ENCODE measurements at regions not wholly inside any gene's neighbourhood (a gene's known extent, or its start where the extent isn't known, plus 50 kb on each side); places are given as distances from the start of the nearest gene placed in this dataset.
A peak's percentile ranks its signal among the peaks of the same experiment; 100 is the strongest.

DNA sequence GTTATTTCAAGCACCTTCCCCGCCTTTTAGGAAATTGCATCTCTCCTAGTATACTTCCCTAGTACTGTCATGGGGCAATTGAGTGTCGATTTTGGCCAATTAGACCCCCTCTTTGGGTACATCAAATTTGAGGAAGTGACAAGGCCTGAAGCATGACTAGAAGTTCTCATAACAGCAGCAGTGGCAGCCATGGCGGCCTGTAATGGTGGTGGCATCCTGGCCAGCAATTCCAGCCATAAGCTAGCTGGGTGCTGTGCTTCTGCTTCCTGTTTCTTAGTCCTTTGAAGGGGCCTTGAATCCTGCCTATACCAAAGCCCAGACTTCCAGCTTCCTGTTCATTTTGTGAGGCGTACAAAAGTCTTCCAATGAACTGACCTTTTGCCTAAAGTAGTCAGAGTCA is 523.1 kb downstream of the PLCL1 start:
- Mint-ChIP-seq H3K27me3 (peaks cover 17 to 44% (median 31%) of the 10 kb centered on the region in 5 donors), H3K36me3 (no peaks in the 10 kb centered on the region), H3K27ac (no peak overlapping the region), H3K4me1 (peaks cover 2 to 27% (median 18%) of the 10 kb centered on the region in 4 donors), H3K9me3 (no peaks in the 10 kb centered on the region), H3K4me3 (no peak overlapping the region)
- no peak for DNase-seq
- POLR2A ChIA-PET: no interaction called here
- ATAC-seq: no peak

DNA sequence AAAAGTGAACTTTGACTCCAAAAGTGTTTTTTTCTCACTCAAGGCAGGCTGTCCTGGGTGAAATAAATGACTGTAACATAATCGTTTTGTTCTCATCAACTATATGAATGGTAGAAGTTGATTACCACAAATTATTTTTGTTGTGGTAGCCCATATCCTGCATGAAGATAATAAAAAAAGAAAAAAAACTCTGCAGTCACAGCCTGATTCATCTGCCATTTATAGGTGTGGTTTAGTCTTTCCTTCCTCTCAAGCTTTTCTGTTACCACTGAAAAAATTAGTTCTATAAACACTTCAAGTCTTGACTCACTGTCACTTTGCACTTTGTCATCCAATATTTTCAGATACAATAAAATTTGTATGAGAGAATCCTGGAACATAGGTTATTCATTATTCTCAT is 522.0 kb downstream of the PLCL1 start:
- Mint-ChIP-seq H3K36me3 (no peaks in the 10 kb centered on the region), H3K4me1 (peaks cover 2 to 27% (median 18%) of the 10 kb centered on the region in 4 donors), H3K27me3 (peaks cover 16 to 44% (median 34%) of the 10 kb centered on the region in 5 donors), H3K27ac (no peak overlapping the region), H3K4me3 (peak overlapping the region in 4 of 10 donors; percentile 11 to 44 (median 38)), H3K9me3 (no peaks in the 10 kb centered on the region)
- peak in 3 of 10 donors; percentile 59 to 73 (median 69) for DNase-seq
- ATAC-seq: peak; percentile 91 to 96
- POLR2A ChIA-PET: no interaction called here

DNA sequence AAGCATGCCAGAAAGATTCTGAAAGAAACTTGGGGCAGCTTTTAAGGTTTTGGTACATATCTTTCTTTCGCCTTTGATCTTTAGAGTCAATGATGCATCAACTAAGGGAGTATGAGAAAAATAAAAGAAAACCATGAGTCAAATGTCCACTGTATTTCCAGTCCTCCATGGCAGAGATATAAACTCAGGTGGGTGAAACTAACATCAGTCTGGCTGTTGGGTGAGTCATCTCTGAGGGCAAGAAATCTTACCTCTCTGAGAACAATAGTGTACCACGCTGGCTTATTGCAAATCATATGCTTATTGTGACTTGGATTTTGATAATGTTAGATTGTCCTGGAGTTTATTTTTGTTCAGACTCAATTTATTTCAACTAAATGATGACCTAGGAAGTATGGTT is 521.0 kb downstream of the PLCL1 start:
- peaks cover 2 to 27% (median 18%) of the 10 kb centered on the region in 4 donors for H3K4me1 Mint-ChIP-seq
- no peaks in the 10 kb centered on the region for H3K9me3 Mint-ChIP-seq
- POLR2A ChIA-PET: no interaction called here
- ATAC-seq (no peak), DNase-seq (no peak)
- H3K4me3 Mint-ChIP-seq: no peak overlapping the region
- no peak overlapping the region for H3K27ac Mint-ChIP-seq
- peaks cover 22 to 49% (median 36%) of the 10 kb centered on the region in 5 donors for H3K27me3 Mint-ChIP-seq
- H3K36me3 Mint-ChIP-seq: no peaks in the 10 kb centered on the region

DNA sequence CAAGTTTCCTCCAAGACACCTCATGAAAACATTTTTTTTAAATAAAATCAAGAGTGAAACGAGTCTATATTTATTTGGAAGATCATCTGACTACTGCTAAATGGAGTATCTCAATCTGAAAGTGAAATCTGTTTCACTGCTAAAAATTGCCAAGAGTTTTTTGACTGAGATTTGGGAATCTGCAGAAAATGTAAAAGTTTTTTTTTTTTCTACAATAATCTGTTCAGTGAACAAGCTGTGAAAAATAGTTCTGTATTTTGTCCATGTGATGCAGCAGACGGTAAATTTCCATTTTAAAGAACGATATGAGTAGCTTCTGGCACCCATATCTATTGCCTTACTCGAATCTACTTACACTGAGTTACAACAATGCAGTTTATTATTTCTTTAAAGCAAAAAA is 519.7 kb downstream of the PLCL1 start:
- no peak for ATAC-seq

DNA sequence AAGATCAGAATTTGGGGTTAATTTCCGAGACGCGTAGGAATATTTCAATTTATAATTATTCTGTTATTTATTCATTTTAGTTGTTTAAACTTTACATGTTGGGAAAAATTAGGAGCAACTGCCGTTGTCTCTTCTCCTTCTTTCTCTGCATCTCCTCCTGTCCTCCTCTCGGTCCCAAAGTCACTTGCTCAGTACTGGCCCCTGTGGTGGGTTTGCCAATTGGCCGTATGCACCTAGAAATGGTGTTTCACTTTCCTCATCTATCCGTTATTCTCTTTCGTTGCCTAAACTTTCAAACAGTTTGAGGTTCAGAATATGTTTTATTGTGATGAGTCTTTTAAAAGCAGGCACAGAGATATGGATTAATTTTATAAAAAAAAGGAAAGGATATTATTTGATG is 517.9 kb downstream of the PLCL1 start:
- Mint-ChIP-seq H3K9me3 (no peaks in the 10 kb centered on the region), H3K27ac (no peak overlapping the region), H3K4me3 (no peak overlapping the region), H3K36me3 (no peaks in the 10 kb centered on the region), H3K4me1 (peaks cover 2 to 22% (median 12%) of the 10 kb centered on the region in 4 donors), H3K27me3 (peaks cover 11 to 55% (median 33%) of the 10 kb centered on the region in 5 donors)
- ATAC-seq (no peak), DNase-seq (no peak)
- POLR2A ChIA-PET: no interaction called here

More for the DNA sequence above, 519.7 kb downstream of the PLCL1 start:
- H3K9me3 Mint-ChIP-seq: no peaks in the 10 kb centered on the region
- peaks cover 16 to 51% (median 36%) of the 10 kb centered on the region in 5 donors for H3K27me3 Mint-ChIP-seq
- no peak overlapping the region for H3K27ac Mint-ChIP-seq
- POLR2A ChIA-PET: no interaction called here
- H3K4me1 Mint-ChIP-seq: peaks cover 2 to 27% (median 18%) of the 10 kb centered on the region in 4 donors
- no peaks in the 10 kb centered on the region for H3K36me3 Mint-ChIP-seq
- no peak overlapping the region for H3K4me3 Mint-ChIP-seq
- no peak for DNase-seq

DNA sequence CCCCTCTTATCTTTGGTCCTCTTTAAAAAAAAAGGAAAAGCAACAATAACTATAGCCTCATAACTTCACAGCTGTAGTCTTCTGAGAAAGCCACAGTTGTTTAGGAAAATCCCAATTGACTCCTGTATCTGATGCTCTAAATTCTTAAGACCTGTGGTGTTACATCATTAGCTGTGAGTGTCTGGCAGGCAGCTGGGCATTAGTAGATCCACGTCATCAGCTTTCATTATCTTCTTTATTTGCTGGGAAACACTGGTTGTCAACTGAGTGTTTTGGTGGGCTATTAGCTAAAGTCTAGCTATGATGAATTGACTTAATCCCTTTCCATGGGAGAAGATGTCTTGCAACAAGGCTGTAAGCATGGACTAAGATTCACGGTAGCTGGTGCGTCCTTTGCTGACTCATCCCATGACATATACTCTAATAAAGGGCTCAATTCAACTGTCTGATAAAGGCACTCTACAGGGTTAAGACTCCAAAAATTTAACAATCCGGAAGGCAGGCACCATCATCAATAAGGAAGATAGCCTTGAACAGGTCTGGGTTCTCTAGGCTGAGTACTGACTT is 517.2 kb downstream of the PLCL1 start:
- DNase-seq (no peak), ATAC-seq (no peak)
- POLR2A ChIA-PET: no interaction called here
- H3K4me3 Mint-ChIP-seq: no peak overlapping the region
- peaks cover 1 to 15% (median 9%) of the 10 kb centered on the region in 4 donors for H3K4me1 Mint-ChIP-seq
- H3K9me3 Mint-ChIP-seq: no peaks in the 10 kb centered on the region
- H3K27me3 Mint-ChIP-seq: peaks cover 17 to 62% (median 39%) of the 10 kb centered on the region in 5 donors
- H3K36me3 Mint-ChIP-seq: no peaks in the 10 kb centered on the region
- H3K27ac Mint-ChIP-seq: no peak overlapping the region

DNA sequence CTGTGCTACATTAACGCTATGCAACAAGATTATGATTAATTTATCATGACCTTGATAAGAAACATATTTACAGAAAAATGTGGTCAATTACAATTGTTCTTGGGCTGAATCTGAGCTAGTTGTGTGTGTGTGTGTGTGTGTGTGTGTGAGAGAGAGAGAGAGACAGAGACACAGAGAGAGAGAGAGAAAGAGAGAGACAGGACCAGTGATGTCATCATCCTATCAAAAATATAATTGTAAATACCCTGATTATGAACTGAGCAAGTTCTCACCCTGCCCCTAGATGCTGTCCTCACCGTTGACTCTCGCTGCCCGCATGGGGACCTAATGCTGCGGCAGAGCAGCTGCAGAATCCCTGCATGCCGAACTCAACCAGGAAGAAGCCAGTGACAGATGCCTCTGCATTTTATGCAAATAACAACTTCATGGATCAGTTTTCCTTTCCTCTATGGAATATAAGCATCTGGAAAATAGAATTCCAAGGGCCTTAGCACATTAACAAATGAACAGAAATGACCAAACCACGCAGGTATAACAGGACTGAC is 512.5 kb downstream of the PLCL1 start:
- no peaks in the 10 kb centered on the region for H3K9me3 Mint-ChIP-seq
- ATAC-seq (no peak), DNase-seq (no peak)
- H3K4me1 Mint-ChIP-seq: peaks cover 0 to 8% (median 0%) of the 10 kb centered on the region in 4 donors
- H3K27me3 Mint-ChIP-seq: peaks cover 40 to 76% (median 54%) of the 10 kb centered on the region in 5 donors
- no peak overlapping the region for H3K4me3 Mint-ChIP-seq
- no peak overlapping the region for H3K27ac Mint-ChIP-seq
- no peaks in the 10 kb centered on the region for H3K36me3 Mint-ChIP-seq
- POLR2A ChIA-PET: no interaction called here

DNA sequence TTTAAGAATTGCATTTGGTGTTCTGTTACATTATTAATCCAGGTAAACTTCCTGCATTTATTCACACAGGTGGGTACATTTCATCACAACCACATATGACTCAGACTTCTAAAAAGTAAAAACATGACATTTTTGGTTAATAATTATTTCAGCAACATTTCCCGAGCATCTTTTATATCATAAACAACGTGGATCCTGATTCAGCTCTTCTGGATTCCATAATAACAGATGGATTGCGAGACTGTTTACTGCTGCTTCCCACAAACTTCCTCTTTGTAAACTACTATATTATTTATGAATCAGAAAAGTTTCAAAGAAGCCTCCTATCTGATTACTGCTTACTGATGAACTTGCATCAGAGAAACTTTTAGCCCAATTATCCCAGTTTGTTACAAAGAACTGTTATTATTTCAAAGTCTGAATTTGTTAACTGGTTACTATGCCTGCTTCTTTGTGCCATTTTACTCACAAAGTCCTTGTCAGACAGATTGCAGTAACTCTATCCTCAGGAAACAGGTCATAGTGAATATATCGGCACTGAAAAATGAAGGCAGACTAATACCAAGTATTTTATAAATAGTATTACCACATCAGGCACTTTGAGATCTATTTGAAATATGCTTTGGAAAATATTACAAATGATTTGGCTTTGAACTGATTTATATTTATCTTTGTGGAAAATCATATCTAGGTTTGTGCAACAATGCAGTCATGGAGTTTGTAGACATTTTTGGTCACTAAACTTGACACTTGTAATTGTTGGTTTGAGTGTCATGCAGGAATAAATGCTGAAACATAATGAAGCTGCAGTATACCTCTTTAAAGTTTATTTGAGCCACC is 511.6 kb downstream of the PLCL1 start:
- H3K4me1 Mint-ChIP-seq: peaks cover 0 to 8% (median 0%) of the 10 kb centered on the region in 4 donors
- no peak overlapping the region for H3K27ac Mint-ChIP-seq
- no peaks in the 10 kb centered on the region for H3K9me3 Mint-ChIP-seq
- peaks cover 32 to 69% (median 52%) of the 10 kb centered on the region in 5 donors for H3K27me3 Mint-ChIP-seq
- ATAC-seq (no peak), DNase-seq (no peak)
- H3K4me3 Mint-ChIP-seq: no peak overlapping the region
- POLR2A ChIA-PET: no interaction called here
- no peaks in the 10 kb centered on the region for H3K36me3 Mint-ChIP-seq

DNA sequence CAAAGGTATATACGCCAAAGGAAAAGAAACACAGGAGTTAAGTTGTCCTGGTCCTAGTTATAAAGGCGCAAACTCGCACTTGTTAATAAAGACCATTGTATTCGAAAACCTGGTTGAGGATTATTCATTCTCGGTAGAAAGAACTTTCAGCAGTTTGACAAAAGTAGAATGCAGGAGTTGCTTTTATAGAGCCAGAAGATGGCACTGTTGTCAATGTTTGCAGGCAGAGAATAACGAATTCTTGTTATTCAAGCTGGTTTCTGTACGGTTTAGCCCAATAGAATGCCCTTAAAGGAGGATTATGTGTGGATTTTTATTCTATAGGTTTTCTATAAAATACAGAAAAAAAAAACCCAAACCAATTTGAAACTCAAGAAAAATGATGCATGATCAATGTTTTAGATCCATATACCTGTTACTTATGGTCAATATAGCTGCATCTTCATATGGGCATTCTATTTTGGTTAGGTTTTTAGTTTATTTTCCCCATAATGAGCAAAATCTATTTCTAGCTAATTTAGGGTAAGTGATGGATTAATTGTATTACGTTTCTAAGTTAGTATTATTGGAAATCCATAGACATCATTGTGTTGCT is 510.3 kb downstream of the PLCL1 start:
- POLR2A ChIA-PET: no interaction called here
- H3K27ac Mint-ChIP-seq: no peak overlapping the region
- peaks cover 29 to 55% (median 46%) of the 10 kb centered on the region in 5 donors for H3K27me3 Mint-ChIP-seq
- DNase-seq (peak in 5 of 10 donors; percentile 3 to 51 (median 45)), ATAC-seq (peak in 1 of 2 donors; percentile 49)
- H3K9me3 Mint-ChIP-seq: no peaks in the 10 kb centered on the region
- H3K36me3 Mint-ChIP-seq: no peaks in the 10 kb centered on the region
- no peak overlapping the region for H3K4me3 Mint-ChIP-seq
- H3K4me1 Mint-ChIP-seq: peaks cover 0 to 8% (median 0%) of the 10 kb centered on the region in 4 donors

DNA sequence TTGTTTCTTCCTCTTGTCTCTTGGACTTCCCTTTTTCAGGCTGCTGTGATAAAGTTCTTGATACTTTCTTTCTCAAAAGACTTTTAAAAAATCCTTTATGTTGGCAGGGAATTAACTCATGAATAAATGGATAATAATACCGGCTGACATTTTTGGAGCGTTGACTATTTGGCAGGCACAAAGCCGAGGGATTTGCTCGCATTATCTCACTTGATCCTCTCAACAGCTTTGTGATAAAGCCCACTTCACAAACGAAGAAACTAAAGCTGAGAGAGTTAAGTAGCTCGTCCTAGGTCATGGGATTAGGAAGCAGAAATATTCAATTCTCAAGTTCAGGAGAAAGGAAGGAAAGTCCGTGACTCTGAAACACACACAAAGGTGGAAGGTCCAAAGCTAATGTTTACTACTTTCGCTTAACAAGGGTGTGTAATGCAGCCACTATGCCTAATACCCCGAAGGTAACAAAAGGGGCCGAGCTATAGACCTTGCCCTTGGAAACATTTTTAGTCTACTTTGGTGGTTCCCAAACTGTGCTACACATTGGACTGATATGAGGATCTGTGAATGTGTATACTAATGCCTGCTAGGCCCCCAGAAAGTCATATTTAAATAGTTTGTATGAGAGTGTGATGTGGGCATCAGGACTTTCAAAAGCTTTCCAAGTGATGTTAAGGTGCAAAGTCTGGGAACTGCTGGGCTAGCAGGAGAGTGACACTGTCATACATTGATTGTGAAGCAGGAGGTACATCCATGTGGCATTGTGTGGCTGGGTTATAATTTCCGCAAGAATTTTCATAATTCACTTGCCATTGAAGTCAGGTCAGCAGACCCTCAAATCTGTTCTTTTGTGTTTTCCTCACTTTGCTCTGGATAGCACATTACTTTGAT is 508.4 kb downstream of the PLCL1 start:
- Mint-ChIP-seq H3K9me3 (no peaks in the 10 kb centered on the region), H3K27me3 (peaks cover 28 to 54% (median 40%) of the 10 kb centered on the region in 5 donors), H3K27ac (peak overlapping the region in 1 of 10 donors; percentile 4), H3K36me3 (no peaks in the 10 kb centered on the region), H3K4me3 (no peak overlapping the region), H3K4me1 (peaks cover 0 to 8% (median 0%) of the 10 kb centered on the region in 4 donors)
- POLR2A ChIA-PET: no interaction called here
- no peak for DNase-seq
- ATAC-seq: no peak

DNA sequence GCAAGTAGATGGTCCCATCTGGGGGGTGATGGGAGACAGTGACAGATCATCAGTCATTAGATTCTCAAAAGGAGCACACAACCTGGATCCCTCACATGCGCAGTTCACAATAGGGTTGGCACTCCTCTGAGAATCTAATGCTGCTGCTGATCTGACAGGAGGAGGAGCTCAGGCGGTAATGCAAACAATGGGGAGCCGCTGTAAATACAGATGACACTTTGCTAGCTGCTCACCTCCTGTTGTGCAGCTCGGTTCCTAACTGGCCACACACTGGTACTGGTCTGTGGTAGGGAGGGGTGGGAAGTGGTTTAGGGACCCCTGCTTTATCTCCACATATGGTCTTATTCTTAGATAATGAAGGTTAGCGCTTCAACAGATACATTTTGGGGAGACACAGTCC is 506.6 kb downstream of the PLCL1 start:
- Mint-ChIP-seq H3K36me3 (no peaks in the 10 kb centered on the region), H3K4me3 (no peak overlapping the region), H3K27ac (no peak overlapping the region), H3K9me3 (no peaks in the 10 kb centered on the region), H3K27me3 (peaks cover 29 to 56% (median 40%) of the 10 kb centered on the region in 5 donors), H3K4me1 (peaks cover 0 to 8% (median 0%) of the 10 kb centered on the region in 4 donors)
- ATAC-seq (no peak), DNase-seq (no peak)
- POLR2A ChIA-PET: no interaction called here

DNA sequence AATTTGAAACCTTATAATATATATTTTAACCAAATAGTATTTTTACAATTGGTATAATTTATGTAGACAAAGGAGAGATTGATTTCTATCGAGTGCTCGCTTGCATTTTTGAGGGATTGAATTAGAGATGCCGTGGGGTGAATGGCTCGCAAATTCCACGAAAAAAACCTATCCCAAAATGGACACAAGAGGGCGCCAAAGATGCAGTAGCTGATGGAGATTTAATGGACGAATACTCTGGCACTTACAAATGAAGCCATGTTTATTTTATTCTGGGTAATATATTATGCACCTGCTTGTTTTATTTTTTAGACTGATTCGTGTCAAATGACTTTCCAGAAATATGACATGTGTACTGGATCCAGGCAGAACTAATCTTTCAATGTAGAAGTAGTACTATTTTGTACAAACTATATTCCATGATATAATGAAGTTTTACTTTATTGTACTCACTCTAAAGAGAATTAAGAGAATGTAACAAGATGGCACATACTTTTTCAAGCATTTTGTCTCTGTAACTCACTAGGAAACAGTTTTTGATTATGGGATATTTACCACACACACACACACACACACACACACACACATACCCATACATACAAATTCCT is 505.4 kb downstream of the PLCL1 start:
- no peak overlapping the region for H3K27ac Mint-ChIP-seq
- peaks cover 0 to 7% (median 0%) of the 10 kb centered on the region in 4 donors for H3K4me1 Mint-ChIP-seq
- POLR2A ChIA-PET: no interaction called here
- peaks cover 22 to 46% (median 32%) of the 10 kb centered on the region in 5 donors for H3K27me3 Mint-ChIP-seq
- DNase-seq (peak; percentile 10 to 65 (median 48)), ATAC-seq (peak in 1 of 2 donors; percentile 33)
- no peak overlapping the region for H3K4me3 Mint-ChIP-seq
- H3K36me3 Mint-ChIP-seq: no peaks in the 10 kb centered on the region
- H3K9me3 Mint-ChIP-seq: no peaks in the 10 kb centered on the region
